ENCODE measurements at regions not wholly inside any gene's neighbourhood (a gene's known extent, or its start where the extent isn't known, plus 50 kb on each side); places are given as distances from the start of the nearest gene placed in this dataset.
"Not testable (repeated sequence)": the region's sequence is repeated elsewhere in the genome, so short reads cannot be mapped to it uniquely, and the experiment has no call there.

DNA sequence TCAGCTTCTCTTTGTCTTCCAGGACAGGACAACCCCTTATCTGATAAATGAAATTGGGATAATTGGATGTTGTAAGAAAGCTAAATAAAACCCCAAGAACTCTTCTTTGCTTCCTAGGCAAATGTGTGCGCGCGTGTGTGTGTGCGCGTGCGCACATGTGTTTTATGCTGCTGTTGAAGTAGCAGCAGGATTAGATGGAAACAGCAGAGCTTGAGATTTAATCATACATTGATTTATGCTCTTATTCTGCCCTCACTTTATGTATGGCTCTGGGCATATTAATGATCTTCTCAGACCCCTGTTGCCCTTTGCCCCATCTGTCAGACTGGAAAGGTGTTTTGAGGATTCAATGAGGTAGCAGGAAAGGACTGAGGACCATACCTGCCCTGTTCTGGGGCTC, 324.0 kb upstream of the MAP3K7 start:
- no peak for DNase-seq (ENCODE audit: low spot score)

DNA sequence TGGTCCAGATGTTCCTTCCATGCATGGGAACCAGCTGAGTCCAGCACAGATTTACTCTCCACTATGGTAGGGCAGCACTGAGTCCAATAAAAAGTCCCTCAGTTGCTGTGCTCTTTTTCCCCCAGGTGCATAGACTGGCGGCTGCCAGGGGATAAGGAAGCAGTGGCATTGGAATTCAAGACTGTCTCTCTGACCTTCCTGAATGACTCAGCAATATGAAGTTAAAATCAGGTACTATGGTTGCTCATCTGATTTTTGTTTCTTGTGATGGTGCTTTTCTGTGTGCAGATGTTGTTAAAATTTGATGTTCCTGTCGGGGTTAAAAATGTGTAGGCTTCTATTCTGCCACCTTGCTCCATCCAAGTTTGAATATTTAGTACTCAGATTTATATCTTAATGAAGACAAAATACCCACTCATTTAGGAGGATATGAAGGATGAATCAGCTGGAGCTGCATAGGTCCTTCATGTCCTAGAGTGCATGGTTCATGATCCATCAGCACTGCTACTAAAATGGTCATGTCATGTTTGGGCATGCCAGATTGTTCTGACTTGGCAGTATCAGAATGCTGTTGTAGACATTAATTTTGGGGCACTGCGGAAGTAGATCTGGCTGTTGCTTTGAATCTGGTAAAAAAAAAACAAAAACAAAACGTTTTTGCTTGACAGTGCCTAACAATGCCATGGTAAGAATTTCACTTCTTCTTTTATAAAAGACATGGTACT, 321.2 kb upstream of the MAP3K7 start:
- no peak for DNase-seq (ENCODE audit: low spot score)

DNA sequence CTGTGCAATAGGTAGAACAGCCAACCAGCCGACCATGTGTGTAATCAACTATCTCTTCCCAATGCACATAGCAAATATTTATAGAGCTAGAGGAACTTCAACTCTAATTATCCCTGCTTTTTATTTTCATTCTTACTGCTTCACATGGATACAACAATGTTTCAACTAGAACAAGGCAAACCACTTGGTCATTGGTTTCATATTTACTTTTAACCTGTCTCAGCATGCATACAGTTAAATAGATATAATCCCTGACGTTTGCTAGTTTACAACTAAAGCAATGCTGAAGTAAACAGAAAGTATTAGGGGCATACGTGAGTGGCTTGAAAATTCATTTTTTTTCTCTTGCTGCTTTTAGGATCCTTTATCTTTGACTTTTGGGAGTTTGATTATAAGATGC, 318.5 kb upstream of the MAP3K7 start:
- DNase-seq (ENCODE audit: low spot score), result no peak

DNA sequence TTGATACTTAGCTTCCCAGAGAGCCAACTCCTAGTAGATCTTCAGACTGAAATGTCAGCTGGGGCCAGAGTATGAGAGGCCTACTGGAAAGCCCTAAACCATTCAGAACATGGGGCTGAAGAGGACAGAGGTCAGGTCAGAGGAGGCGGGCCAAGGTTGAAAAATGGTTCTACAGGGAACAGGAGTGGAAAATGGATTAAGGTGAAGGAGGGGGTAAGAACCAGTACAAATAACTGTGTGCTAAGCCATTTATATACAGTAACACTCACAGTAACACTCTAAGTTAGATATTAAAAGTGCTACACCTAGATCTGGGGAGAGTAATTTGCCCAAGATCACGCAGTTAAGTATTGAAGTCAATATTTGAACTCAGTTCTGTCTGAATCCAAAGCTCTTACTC, 313.2 kb upstream of the MAP3K7 start:
- DNase-seq (ENCODE audit: low spot score), result no peak

DNA sequence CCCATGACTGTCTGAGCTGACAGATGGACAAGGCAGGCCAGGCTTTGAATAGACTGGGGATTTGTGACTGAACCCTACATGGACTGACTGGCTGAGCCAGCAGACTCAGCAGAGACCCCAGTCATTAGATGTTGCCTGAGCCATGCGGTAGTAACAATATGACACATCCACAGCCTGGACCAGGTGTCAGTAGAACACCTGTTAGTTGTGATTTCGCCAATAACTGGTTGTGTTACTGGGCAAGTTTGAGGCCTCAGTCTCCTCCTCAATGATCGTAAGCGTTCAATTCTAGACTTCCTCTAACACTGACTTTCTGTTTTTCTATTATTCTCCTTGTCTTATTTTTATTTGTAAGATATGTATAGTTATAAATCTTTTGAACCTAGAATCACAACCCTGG, 311.9 kb upstream of the MAP3K7 start:
- no peak for DNase-seq (ENCODE audit: low spot score)

DNA sequence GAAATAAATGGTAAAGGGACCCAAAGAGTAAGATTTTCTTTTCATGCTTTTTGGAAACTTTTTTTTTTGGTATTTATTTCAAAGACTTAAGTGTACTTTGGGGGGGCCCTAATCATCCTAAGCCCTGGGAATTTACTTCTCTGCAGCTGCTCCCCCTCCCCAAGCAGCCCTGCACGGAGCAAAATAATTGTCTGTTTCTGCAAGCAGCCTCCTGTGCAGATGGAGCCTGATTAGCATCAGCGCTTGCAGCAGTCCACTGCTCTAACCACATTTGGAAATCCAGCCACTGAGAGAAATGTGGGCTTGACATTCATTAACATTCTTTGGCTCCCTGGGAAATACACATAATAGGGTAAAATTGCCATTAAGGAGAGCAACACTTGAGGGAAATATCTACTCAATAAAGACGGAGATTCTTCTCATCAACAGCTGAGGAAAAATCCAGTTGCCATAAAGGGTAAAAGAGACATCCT, 309.2 kb upstream of the MAP3K7 start:
- DNase-seq (ENCODE audit: low spot score), result no peak

DNA sequence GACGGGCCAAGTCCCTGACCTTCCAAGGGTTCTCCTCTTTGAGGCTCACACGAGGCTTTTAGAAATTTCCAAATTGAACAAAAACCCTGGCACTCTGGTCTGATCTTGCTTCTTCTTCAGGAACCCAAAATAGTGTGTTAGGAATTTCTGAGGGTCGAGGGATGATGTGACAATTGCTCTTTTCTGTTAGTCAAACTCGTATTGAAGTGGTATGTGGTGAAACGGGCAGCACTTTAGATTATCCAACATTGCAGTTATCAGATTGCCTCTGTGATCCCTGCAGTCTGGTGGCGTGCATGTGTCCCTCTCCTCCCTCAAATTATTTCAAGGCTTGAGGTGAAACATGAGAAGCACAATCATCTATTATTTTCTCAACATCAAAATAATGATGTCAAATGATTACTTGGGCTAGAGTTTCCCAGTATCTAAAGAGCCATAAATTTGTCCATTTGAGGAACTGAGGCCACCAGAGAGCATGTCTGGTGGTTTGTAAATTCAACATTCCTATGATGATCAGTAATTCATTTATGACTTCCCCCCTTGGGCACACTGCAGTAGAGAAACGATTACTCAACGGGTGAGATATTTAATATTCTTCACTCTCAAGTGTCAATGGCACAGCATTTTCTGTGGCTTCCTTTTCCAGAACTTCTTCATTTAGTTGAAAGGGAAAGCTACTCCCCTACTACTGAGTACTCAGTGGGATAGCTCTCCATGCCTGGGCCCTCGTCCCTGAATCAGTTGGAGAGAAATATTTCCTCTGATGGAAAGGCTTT, 308.6 kb upstream of the MAP3K7 start:
- DNase-seq (ENCODE audit: low spot score), result no peak

DNA sequence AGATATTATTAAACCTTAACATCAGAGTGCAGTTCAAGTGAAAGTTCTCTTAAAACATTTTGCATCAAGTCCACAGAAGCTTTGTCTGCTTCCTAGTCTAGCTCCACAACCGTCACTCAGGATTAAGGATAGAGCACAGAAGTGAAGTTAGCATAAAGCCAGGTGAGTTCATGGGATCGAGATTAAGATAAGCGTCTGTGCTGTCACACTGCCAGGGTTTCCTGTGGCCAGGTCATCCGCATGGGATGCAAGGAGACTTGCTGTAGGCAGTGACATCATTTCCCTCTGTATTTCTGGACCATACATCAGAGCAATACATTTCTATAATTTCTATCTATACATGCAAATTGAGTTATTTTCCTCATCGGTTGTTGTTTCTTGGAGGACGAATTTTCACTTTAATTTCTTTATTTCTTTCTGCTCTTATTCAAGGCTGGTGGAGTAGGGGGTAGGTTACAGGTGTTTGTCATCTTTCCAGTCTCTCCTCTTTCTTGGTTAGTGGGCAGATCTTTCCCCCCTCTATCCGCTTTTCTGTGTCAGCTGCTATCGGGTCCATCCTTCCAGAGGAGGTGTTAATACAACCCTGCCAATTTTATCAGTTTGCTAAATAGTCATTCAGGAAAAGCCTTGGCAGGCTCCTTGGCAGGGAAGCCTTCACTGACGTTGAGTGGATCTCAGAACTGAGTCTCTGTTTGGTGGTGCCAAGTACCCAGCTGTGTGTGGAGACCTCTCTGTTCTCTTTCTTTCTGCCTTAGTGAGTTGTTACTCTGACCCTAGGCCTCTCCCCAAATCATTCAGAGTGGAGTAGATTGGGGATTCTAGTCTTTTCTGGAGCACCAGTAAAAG, 307.6 kb upstream of the MAP3K7 start:
- DNase-seq (ENCODE audit: low spot score), result no peak

DNA sequence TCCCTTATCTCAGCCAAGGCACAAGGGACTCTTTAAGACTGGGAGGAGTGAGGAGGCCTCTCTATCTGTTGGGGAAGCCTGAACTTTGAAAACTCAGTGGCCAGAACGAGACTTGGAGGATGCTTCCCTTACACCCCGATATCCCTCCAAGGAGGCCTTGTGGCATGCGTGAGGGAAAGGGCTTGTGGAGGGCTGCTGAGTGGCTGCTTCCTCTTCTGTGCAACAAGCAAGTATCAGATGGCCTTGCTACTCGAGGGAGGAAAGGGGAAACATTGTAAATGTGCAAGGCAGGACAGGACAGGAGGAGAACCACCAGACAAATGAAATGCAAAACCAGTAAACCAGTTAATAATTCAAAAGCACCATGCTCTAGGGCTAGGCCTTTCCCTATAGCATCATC, 306.5 kb upstream of the MAP3K7 start:
- DNase-seq (ENCODE audit: low spot score), result no peak

DNA sequence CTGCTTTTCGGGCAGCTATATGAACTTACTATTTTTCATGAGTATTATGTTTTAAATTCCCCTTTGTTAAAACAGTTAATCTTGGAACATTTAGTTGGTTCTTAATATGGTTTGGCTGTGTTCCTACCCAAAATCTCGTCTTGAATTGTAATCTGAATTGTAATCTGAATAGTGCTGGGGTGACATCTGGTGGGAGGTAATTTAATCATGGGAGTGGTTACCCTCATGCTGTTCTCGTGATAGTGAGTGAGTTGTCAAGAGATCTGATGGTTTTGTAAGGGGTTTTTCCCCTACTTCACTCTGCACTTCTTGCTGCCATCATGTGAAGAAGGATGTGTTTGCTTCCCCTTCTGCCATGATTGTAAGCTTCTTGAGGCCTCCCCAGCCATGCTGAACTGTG, 305.4 kb upstream of the MAP3K7 start:
- no peak for DNase-seq (ENCODE audit: low spot score)

DNA sequence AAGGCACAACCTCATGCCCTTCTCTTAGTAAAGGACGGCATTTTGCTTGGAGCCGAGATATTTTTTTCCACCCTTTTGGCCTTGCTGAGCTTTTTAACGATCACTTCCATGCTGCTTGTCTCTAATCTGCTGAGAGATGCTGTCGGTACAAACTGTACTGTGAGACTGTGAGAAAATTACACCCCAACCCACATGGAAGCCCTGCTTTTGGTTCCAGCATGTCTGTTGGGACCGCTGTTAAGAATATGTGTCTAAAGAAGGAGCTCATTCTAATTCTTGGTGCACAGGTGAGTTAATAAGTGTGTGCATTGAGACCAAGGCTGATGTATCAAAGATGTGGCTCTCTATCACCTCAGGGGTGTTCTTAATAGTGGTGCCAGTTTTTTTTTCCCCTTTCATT, 304.5 kb upstream of the MAP3K7 start:
- DNase-seq (ENCODE audit: low spot score), result no peak

DNA sequence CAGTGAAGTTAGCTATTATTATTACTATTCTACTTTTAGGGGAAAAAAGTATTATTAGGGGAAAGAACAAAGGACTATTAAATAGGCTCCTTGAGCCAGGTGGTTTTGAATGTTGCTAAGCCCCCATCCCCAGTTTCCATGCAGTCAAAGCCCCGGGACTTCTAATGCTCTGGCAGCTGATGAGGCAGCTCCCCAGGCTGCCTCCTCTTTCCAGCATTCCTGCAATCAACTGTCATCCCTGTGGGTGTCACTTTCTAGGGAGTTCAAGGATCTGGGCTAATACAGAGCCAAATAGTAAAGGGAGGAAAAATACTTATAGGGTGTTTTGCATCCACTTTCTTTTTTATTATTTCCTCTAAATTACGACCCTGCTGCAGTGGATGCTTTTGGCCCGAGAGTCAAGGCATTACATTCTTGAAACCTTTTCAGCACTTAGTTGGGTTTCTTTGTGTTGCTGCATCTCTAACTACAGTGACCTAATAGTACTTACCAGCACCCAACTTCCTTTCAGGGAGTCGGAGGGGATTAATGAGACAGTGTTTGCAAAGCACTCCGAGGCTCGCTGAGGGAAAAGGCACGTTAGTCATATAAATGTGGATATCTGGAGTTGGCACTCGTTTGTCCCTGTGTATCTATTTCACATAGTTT, 303.9 kb upstream of the MAP3K7 start:
- no peak for DNase-seq (ENCODE audit: low spot score)

DNA sequence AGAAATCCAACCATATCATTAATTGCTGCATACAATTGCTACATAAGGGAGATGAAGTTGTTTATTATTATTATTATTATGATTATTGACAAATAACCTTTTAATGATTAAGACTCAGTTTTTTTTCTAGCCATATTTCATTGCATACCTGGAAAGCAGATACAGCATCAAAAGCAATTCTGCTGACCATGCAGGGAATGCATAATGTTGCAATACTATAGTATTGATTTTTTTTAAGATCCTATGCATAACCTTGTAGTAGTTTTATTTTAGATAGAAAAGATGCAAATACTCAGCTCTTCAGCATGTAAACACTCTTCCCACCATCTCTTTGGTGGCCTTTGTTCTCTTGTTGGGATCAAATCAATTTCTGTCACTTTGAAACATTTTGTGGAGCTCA, 300.9 kb upstream of the MAP3K7 start:
- DNase-seq (ENCODE audit: low spot score), result no peak

DNA sequence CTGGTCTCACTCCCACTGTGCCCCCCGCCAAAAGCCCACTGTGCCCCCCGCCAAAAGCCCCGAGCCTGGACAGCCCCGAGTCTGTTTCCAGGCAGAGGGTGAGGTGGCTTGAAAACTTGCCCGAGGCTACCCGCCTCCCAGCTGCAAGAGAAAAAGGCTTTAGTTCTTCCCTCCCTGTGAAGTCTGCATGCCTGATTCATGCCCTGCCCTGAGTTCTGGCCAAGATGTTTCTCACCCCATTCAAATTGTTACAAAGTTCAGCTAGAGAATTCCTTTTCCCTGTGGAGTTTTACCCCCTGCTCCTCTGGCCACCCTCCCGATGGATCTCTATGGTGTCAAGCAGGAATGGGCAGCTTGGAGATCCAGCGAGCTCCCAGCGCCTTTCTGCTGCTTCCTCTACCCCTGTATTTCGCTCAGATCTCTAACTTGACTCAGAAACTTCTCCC, 298.8 kb upstream of the MAP3K7 start:
- DNase-seq (ENCODE audit: low spot score), result no peak

DNA sequence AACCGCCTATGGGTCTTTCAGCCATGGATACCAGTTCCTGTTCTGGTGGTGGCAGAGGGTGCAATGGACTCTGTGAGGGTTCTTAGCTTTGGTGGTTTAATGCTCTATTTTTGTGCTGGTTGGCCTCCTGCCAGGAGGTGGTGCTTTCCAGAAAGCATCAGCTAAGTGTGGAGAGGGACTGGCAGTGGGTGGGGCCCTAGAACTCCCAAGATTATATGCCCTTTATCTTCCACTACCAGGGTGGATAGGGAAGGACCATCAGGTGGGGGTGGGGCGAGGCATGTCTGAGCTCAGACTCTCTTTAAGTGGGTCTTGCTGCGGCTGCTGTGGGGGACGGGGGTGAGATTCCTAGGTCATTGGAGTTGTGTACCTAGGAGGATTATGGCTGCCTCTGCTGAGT, 298.3 kb upstream of the MAP3K7 start:
- not testable (repeated sequence) for DNase-seq (ENCODE audit: low spot score)

DNA sequence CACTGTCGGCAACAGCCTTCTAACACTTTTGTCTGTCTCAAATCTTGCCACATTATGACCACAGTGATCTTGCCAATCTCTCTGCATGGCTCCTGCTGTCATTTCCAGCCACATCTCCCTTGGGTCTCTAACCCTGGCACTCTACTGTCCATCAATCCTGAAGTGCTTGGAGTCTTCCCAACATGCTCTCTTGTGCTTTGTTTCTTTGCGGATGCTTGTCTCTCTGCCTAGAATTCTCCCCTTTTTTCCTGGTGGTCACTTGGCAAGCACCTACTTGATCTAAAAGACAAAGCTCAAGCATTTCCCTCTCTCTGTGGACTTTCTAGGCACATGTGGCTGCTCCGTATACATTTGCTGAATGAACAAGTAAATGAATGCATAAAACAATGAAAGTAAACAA, 290.7 kb upstream of the MAP3K7 start:
- no peak for DNase-seq (ENCODE audit: low spot score)

DNA sequence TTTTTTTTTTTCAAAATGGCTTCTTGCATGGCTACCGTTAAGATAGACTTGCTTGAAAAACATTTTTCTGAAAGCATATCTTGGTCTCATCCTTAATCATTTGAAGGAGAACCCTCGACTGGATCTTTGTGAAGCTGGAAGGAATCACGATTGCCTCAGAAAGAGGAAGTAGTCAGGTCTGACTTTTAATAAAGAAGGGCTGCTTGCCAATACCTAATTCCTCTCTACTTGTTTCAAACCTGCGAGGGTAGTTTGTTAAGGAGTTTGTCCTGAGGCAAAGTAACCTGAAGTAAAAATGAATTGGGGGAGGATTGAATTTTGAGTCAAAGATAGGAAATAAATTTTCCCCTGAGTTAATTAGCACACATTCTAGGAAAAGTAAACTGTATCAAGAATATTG, 288.1 kb upstream of the MAP3K7 start:
- no peak for DNase-seq (ENCODE audit: low spot score)

DNA sequence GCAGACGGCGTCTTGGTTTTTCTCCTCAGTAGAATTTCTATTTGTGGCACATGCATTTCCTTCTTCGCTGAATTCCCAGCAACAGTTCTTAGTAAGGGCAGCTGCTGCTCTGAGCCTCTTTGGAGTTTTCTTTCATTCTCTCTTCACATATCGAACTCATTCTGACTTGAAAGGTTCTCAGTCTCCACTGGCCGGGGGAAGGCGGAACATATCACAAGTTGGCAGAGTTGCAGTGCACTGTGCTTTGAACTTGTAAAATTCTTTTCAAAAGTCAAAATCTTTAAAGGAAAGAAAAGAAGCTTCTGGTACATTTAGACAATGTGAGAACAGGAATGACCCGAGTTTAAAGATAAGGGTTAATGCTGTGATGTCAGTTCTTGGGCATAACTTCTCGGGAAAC, 286.1 kb upstream of the MAP3K7 start:
- DNase-seq (ENCODE audit: low spot score), result no peak

DNA sequence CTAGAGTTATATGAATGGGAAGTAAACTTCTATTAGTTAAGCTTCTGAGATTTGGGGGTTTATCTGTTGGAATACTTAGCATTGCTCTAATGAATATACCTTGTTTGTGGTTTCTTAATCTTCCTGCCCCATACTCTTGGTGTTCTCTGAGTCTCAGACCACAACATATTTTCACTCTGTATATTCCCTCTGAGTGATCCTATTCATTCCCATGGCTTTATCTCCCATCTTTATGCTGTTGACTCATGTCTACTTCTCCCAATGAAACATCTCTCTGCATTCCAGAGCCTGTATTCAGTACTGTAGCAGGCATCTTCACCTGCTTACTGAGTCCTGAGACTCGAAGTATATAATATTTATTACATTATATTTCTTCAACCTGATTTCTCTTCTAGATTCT, 283.7 kb upstream of the MAP3K7 start:
- DNase-seq (ENCODE audit: low spot score), result no peak

DNA sequence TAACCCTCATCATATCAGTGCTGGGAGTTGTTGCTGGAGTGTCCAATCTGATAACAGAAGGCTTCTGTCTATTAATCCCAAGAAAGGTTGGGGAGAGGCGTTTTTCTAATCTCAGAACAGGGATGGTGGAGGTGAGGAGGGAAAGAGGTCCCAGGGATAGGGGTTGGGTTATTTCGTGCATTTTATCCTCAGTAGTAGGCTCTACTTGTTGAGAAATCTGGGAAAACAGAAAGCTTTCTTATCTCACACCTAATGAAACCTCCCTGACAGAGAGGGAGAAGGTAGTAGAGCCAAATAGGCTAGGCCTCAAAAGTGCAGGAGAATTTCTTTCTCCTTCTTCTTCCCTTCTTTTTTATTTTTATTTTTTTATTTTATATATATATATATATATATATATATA, 281.8 kb upstream of the MAP3K7 start:
- no peak for DNase-seq (ENCODE audit: low spot score)

DNA sequence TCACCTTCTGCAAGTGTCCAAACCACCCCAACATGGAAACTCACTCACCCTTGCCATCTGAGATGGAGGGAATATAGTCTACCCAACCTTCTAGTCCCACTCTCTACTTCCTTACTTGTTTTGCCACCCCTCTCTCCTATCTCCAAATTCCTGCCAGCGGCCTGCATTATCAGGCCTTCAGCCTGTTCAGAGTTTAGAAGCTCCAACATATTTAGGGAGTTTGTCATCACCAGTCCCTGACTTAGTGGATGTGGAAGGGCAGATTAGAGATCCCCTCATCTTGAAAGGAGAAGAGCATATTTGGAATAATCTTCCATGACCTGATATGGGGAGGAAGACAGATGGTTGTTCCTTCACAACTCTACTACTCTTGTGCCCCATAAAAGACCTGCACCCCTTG, 281.4 kb upstream of the MAP3K7 start:
- no peak for DNase-seq (ENCODE audit: low spot score)

DNA sequence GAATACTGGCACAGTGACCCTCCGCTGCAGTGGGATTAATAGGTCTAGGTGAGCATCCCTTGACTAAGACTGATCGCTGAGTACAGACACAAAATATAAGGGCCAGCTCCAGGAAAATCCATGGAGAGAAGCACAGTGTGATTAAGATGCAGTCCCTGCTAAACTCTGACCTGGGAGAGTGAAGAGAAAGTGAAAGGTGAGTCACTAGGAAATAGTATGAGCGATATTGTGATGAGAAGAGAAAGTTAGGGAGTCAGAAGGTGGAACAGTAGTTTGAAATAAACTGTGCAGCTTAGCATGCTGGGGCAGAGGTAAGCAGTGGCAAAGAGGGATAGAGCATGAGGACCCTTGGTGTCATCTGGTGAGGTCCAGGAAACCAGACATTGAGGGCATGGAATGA, 278.6 kb upstream of the MAP3K7 start:
- DNase-seq (ENCODE audit: low spot score), result no peak
